ENCODE measurements at regions not wholly inside any gene's neighbourhood (a gene's known extent, or its start where the extent isn't known, plus 50 kb on each side); places are given as distances from the start of the nearest gene placed in this dataset.
A peak's percentile ranks its signal among the peaks of the same experiment; 100 is the strongest.

GRCh38 chr18:23077493-23078256 lies 57.6 kb upstream of the CABLES1 start:
- no peaks in the 10 kb centered on the region for H3K9me3 ChIP-seq (ENCODE audit: low read depth, low read length, poor library complexity, severe bottlenecking)
- no peaks in the 10 kb centered on the region for H3K27me3 ChIP-seq (replicated peaks; ENCODE audit: insufficient read depth, low read depth, low read length, poor library complexity)
- H3K4me1 ChIP-seq (ENCODE audit: insufficient read depth, low read length, poor library complexity, severe bottlenecking): no peaks in the 10 kb centered on the region
- intact Hi-C loops (cut with micrococcal nuclease; ENCODE audit: unreplicated experiment): loop anchor here (2.0 kb wide), 1 partner anchor 301 kb away; no protein-coding TSS in a partner anchor
- CTCF ChIA-PET: no interaction called here
- POLR2A ChIA-PET (ENCODE audit: low non-redundant PET): no interaction called here
- no peak for TF ChIP-seq EZH2 (IDR thresholded peaks at IDR 0.05; ENCODE audit: borderline replicate concordance, low read depth, low read length, poor library complexity, severe bottlenecking)
- TF ChIP-seq, protein P1, sequence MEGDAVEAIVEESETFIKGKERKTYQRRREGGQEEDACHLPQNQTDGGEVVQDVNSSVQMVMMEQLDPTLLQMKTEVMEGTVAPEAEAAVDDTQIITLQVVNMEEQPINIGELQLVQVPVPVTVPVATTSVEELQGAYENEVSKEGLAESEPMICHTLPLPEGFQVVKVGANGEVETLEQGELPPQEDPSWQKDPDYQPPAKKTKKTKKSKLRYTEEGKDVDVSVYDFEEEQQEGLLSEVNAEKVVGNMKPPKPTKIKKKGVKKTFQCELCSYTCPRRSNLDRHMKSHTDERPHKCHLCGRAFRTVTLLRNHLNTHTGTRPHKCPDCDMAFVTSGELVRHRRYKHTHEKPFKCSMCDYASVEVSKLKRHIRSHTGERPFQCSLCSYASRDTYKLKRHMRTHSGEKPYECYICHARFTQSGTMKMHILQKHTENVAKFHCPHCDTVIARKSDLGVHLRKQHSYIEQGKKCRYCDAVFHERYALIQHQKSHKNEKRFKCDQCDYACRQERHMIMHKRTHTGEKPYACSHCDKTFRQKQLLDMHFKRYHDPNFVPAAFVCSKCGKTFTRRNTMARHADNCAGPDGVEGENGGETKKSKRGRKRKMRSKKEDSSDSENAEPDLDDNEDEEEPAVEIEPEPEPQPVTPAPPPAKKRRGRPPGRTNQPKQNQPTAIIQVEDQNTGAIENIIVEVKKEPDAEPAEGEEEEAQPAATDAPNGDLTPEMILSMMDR (conservative IDR thresholded peaks at IDR 0.05; ENCODE audit: low read depth, low read length): peak; percentile 51
- BruUV-seq (replicated peaks): no TSS peak
- no peaks in the 10 kb centered on the region for H3K36me3 ChIP-seq (ENCODE audit: insufficient read depth, low read length, poor library complexity, severe bottlenecking)
- H3K27ac ChIP-seq (ENCODE audit: low read depth, low read length, poor library complexity, severe bottlenecking): no peak overlapping the region
- H3K4me3 ChIP-seq (ENCODE audit: low read depth, low read length, poor library complexity, severe bottlenecking): no peak overlapping the region
- peak; percentile 59 for DNase-seq (ENCODE audit: low spot score)

DNA sequence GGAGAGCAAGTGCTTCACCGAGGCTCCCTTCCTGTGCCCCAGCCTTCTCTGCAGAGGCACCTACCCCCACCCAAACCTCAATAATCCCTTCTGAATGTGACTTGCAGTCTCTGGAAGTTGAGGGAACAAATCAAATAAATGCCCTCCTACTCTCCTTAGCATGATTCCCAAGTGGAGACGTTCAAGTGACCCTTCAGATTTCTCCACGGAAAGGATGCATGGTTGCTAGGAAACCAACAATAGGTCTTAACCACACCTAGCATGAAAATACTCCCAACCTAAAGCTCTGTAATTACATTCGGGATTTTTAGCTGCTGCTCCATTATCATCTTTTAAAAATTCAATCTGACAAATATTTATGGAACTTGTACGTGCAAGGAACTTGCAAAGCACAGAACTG lies 50.2 kb upstream of the CABLES1 start:
- H3K4me3 ChIP-seq (ENCODE audit: low read depth, low read length, poor library complexity, severe bottlenecking): no peak overlapping the region
- intact Hi-C loops (cut with micrococcal nuclease; ENCODE audit: unreplicated experiment): no loop called here
- no peak for DNase-seq (ENCODE audit: low spot score)
- H3K36me3 ChIP-seq (ENCODE audit: insufficient read depth, low read length, poor library complexity, severe bottlenecking): no peaks in the 10 kb centered on the region
- TF ChIP-seq, protein P1 (conservative IDR thresholded peaks at IDR 0.05; ENCODE audit: low read depth, low read length): no peak
- TF ChIP-seq EZH2 (IDR thresholded peaks at IDR 0.05; ENCODE audit: borderline replicate concordance, low read depth, low read length, poor library complexity, severe bottlenecking): no peak
- H3K4me1 ChIP-seq (ENCODE audit: insufficient read depth, low read length, poor library complexity, severe bottlenecking): no peaks in the 10 kb centered on the region
- POLR2A ChIA-PET (ENCODE audit: low non-redundant PET): no interaction called here
- no TSS peak for BruUV-seq (replicated peaks)
- H3K27me3 ChIP-seq (replicated peaks; ENCODE audit: insufficient read depth, low read depth, low read length, poor library complexity): no peaks in the 10 kb centered on the region
- CTCF ChIA-PET: no interaction called here
- H3K27ac ChIP-seq (ENCODE audit: low read depth, low read length, poor library complexity, severe bottlenecking): no peak overlapping the region
- H3K9me3 ChIP-seq (ENCODE audit: low read depth, low read length, poor library complexity, severe bottlenecking): no peaks in the 10 kb centered on the region

Data from A673 (cell line).